Panc1 (cell line): ENCODE measurements at regions not wholly inside any gene's neighbourhood (a gene's known extent, or its start where the extent isn't known, plus 50 kb on each side); places are given as distances from the start of the nearest gene placed in this dataset.

Experiments
- ATAC-seq: fragments of 200-7000 bp; cut with Tn5 transposase; 2 replicates; pipeline ENCODE4 v1.9.1; 2020; ENCODE audit warnings: mild to moderate bottlenecking, moderate library complexity
- BruUV-seq: library from RNA; stranded (reverse); fragments of 400-500 nt; replicated peaks from 2 replicates; lab custom pipeline; 2021; lab: Mats Ljungman, UMichigan
- CTCF ChIA-PET: fragments of 300-600 bp; sonication (Branson Sonifier 250); formaldehyde crosslinking; loops from one replicate; lab custom pipeline; 2022; ENCODE audit warnings: antibody characterized with exemption; lab: Charles Lee
- POLR2A ChIA-PET: fragments of 300-600 bp; sonication (Branson Sonifier 250); formaldehyde crosslinking; loops from one replicate; lab custom pipeline; 2022; ENCODE audit warnings: antibody characterized with exemption; lab: Charles Lee
- DNase-seq: peaks from one replicate; pipeline ENCODE4 v3.0.0-alpha.2; 2010; ENCODE audit warnings: low read depth, low spot score
- H3K27ac ChIP-seq: 2 replicates; pipeline ENCODE4 v1.5.1; 2011; ENCODE audit warnings: mild to moderate bottlenecking, low read length, inconsistent platforms
- H3K27me3 ChIP-seq: fragments of 200-500 bp; sonication (Bioruptor generic); 2 replicates; pipeline ENCODE4 v1.6.0; 2014; ENCODE audit warnings: low read length, inconsistent platforms; ENCODE audit not compliant: control insufficient read depth, insufficient read depth
- H3K36me3 ChIP-seq: fragments of 200-500 bp; sonication (Bioruptor generic); 2 replicates; pipeline ENCODE4 v1.5.1; 2014; ENCODE audit warnings: inconsistent platforms, mild to moderate bottlenecking, low read length, moderate library complexity; ENCODE audit not compliant: control insufficient read depth, insufficient read depth
- H3K4me1 ChIP-seq: 2 replicates; pipeline ENCODE4 v1.5.1; 2011; ENCODE audit warnings: inconsistent platforms, mild to moderate bottlenecking, low read length, moderate library complexity; ENCODE audit not compliant: control insufficient read depth, insufficient read depth
- H3K4me3 ChIP-seq, 2 experiments: 2 replicates each; pipeline ENCODE4 v1.5.1; 2011 to 2012; ENCODE audit warnings: low read depth in 2 of 2, low read length in 2 of 2, mild to moderate bottlenecking in 2 of 2, inconsistent platforms in 1 of 2, moderate library complexity in 1 of 2
- H3K9me3 ChIP-seq: fragments of 200-500 bp; sonication (Bioruptor generic); 2 replicates; pipeline ENCODE4 v1.5.1; 2014; ENCODE audit warnings: low read depth, mild to moderate bottlenecking, inconsistent platforms, low read length, moderate library complexity; ENCODE audit not compliant: control insufficient read depth, insufficient read depth
- POLR2AphosphoS5 ChIP-seq: IDR thresholded peaks from 2 replicates; pipeline ENCODE4 v1.6.1; 2012; ENCODE audit warnings: mild to moderate bottlenecking, low read depth, low read length, moderate library complexity
- SIN3A ChIP-seq: IDR thresholded peaks from 2 replicates; pipeline ENCODE4 v1.6.1; 2012; ENCODE audit warnings: low read depth, mild to moderate bottlenecking, low read length, moderate library complexity, borderline replicate concordance; ENCODE audit not compliant: insufficient read depth
- TCF7L2 ChIP-seq: IDR thresholded peaks from 2 replicates; pipeline ENCODE4 v1.6.1; 2011; ENCODE audit warnings: mild to moderate bottlenecking, low read depth, low read length, inconsistent platforms
- in situ Hi-C: cut with HindIII; loops from 2 replicates; pipeline ENCODE4 v1.10.0; 2016; ENCODE audit warnings: low sequenced_read_pairs, low pct_unique_long_range_greater_than_20kb
- intact Hi-C: fragments of 100-400 bp; cut with micrococcal nuclease; formaldehyde crosslinking; loops from one replicate; pipeline ENCODE4 v1.10.0; 2022; ENCODE audit not compliant: unreplicated experiment
- TF ChIP-seq, protein P1 (sequence below): fragments of 450-650 bp; IDR thresholded peaks from 2 replicates; pipeline ENCODE4 v1.5.1; 2017; ENCODE audit warnings: mild to moderate bottlenecking
- TF ChIP-seq, protein P2 (sequence below), 2 experiments: IDR thresholded peaks; 2 replicates each; pipeline ENCODE4 v1.6.1; 2011 to 2012; ENCODE audit warnings: low read depth in 2 of 2, control low read depth in 1 of 2, low read length in 1 of 2, mild to moderate bottlenecking in 1 of 2, moderate library complexity in 1 of 2; ENCODE audit not compliant: insufficient read depth in 1 of 2

DNA sequence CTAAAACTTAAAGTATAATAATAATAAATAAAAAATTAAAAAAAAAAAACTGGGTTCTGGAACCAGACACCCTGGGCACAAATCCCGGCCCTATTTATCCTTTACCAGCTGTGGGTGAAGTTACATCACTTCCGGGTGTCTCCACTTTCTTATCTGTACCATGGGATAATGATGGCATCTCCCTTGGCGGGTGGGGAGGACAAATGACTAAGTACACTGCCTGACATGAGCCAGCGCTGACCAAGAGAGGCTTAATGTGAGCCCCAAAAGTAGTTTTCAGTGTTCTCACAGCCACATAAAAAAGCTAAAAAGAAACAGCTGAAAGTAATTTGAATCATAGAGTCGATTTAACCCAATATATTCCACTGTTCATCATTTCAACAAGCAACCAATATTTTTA, 424.9 kb downstream of the SOX9 start:
- Histone ChIP-seq H3K27ac (no peak overlapping the region), H3K4me1 (peaks cover 25% of the 10 kb centered on the region), H3K9me3 (no peaks in the 10 kb centered on the region; the same call in 1 of the 2 replicates), H3K36me3 (no peaks in the 10 kb centered on the region), H3K27me3 (no peaks in the 10 kb centered on the region), H3K4me3 (no peak overlapping the region)
- no peak for ATAC-seq
- no TSS peak for BruUV-seq
- CTCF ChIA-PET = no interaction called here
- POLR2A ChIA-PET = no interaction called here
- no peak for DNase-seq
- no peak for TF ChIP-seq TCF7L2
- TF ChIP-seq, protein P1, sequence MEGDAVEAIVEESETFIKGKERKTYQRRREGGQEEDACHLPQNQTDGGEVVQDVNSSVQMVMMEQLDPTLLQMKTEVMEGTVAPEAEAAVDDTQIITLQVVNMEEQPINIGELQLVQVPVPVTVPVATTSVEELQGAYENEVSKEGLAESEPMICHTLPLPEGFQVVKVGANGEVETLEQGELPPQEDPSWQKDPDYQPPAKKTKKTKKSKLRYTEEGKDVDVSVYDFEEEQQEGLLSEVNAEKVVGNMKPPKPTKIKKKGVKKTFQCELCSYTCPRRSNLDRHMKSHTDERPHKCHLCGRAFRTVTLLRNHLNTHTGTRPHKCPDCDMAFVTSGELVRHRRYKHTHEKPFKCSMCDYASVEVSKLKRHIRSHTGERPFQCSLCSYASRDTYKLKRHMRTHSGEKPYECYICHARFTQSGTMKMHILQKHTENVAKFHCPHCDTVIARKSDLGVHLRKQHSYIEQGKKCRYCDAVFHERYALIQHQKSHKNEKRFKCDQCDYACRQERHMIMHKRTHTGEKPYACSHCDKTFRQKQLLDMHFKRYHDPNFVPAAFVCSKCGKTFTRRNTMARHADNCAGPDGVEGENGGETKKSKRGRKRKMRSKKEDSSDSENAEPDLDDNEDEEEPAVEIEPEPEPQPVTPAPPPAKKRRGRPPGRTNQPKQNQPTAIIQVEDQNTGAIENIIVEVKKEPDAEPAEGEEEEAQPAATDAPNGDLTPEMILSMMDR = no peak
- TF ChIP-seq, protein P2, sequence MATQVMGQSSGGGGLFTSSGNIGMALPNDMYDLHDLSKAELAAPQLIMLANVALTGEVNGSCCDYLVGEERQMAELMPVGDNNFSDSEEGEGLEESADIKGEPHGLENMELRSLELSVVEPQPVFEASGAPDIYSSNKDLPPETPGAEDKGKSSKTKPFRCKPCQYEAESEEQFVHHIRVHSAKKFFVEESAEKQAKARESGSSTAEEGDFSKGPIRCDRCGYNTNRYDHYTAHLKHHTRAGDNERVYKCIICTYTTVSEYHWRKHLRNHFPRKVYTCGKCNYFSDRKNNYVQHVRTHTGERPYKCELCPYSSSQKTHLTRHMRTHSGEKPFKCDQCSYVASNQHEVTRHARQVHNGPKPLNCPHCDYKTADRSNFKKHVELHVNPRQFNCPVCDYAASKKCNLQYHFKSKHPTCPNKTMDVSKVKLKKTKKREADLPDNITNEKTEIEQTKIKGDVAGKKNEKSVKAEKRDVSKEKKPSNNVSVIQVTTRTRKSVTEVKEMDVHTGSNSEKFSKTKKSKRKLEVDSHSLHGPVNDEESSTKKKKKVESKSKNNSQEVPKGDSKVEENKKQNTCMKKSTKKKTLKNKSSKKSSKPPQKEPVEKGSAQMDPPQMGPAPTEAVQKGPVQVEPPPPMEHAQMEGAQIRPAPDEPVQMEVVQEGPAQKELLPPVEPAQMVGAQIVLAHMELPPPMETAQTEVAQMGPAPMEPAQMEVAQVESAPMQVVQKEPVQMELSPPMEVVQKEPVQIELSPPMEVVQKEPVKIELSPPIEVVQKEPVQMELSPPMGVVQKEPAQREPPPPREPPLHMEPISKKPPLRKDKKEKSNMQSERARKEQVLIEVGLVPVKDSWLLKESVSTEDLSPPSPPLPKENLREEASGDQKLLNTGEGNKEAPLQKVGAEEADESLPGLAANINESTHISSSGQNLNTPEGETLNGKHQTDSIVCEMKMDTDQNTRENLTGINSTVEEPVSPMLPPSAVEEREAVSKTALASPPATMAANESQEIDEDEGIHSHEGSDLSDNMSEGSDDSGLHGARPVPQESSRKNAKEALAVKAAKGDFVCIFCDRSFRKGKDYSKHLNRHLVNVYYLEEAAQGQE (IDR thresholded peaks at IDR 0.05; ENCODE audit: insufficient read depth in 1 of 2, low read depth in 2 of 2, low read length in 1 of 2) = no peak
- no peak for TF ChIP-seq SIN3A
- intact Hi-C loops = no loop called here
- in situ Hi-C loops = no loop called here

DNA sequence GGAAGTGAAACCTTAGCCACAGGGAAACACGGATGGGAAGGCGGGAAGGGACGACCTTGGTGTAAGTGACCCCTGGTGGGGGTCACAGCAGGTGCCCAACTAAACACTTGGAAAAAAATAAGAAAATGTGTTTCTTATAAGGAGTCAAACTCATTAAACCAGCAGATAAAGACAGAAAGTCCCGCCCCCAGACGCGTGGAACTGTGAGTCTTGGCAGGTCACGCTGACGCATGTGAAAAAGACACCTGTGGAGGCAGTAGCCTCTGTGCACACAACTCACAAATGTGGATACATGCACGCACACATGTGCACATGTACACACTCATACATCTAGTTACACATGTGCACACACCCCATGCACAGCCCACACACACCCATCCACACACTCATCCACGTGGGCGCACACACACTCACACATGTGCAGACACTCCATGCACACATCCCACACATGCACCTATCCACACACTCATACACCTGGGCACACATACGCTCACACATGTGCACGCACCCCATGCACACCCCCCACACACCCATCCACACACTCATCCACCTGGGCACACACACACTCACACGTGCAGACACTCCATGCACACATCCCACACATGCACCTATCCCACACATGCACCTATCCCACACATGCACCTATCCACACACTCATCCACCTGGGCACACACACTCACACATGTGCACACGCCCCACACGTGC, 432.4 kb downstream of the SOX9 start:
- no peak overlapping the region for H3K4me3 ChIP-seq
- H3K27me3 ChIP-seq = no peaks in the 10 kb centered on the region
- ChIA-PET POLR2A (no interaction called here), CTCF (no interaction called here)
- no TSS peak for BruUV-seq
- intact Hi-C loops = no loop called here
- DNase-seq = no peak
- in situ Hi-C loops = no loop called here
- no peaks in the 10 kb centered on the region for H3K36me3 ChIP-seq
- no peak overlapping the region for H3K27ac ChIP-seq
- TF ChIP-seq, protein P2 (IDR thresholded peaks at IDR 0.05; ENCODE audit: insufficient read depth in 1 of 2, low read depth in 2 of 2, low read length in 1 of 2) = no peak
- TF ChIP-seq TCF7L2 (no peak), POLR2AphosphoS5 (no peak), SIN3A (no peak)
- TF ChIP-seq, protein P1 = no peak
- no peak for ATAC-seq
- H3K9me3 ChIP-seq = no peaks in the 10 kb centered on the region; the same call in 1 of the 2 replicates
- peaks cover 27% of the 10 kb centered on the region for H3K4me1 ChIP-seq
